D721Med (cell line): ENCODE measurements at regions not wholly inside any gene's neighbourhood (a gene's known extent, or its start where the extent isn't known, plus 50 kb on each side); places are given as distances from the start of the nearest gene placed in this dataset.

Experiments used
- DNase-seq: peaks from one replicate; pipeline ENCODE4 v3.0.0; 2011; ENCODE audit warnings: low spot score; ENCODE audit not compliant: insufficient read length
- FAIRE-seq: peaks from 2 replicates; lab custom pipeline; 2011; peaks lifted over from hg19 to GRCh38; lab: Jason Lieb, UNC
- TF ChIP-seq, protein P1 (sequence below): IDR thresholded peaks from 2 replicates; pipeline ENCODE4 v1.5.1; 2012; ENCODE audit warnings: mild to moderate bottlenecking, control low read depth; ENCODE audit not compliant: insufficient read depth; ENCODE audit errors: missing control alignments

- no peak for FAIRE-seq
- TF ChIP-seq, protein P1, sequence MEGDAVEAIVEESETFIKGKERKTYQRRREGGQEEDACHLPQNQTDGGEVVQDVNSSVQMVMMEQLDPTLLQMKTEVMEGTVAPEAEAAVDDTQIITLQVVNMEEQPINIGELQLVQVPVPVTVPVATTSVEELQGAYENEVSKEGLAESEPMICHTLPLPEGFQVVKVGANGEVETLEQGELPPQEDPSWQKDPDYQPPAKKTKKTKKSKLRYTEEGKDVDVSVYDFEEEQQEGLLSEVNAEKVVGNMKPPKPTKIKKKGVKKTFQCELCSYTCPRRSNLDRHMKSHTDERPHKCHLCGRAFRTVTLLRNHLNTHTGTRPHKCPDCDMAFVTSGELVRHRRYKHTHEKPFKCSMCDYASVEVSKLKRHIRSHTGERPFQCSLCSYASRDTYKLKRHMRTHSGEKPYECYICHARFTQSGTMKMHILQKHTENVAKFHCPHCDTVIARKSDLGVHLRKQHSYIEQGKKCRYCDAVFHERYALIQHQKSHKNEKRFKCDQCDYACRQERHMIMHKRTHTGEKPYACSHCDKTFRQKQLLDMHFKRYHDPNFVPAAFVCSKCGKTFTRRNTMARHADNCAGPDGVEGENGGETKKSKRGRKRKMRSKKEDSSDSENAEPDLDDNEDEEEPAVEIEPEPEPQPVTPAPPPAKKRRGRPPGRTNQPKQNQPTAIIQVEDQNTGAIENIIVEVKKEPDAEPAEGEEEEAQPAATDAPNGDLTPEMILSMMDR: no peak
- DNase-seq: no peak
These were observed 240.3 kb upstream of the TRPC7 start for GRCh38 chr5:136605638-136606037.

GRCh38 chr5:136600306-136600705, 235.0 kb upstream of the TRPC7 start:
- DNase-seq (no peak), FAIRE-seq (no peak)

GRCh38 chr5:136598802-136599404, 233.6 kb upstream of the TRPC7 start:
- DNase-seq (no peak), FAIRE-seq (no peak)
- TF ChIP-seq, protein P1: no peak

More at GRCh38 chr5:136600306-136600705, 235.0 kb upstream of the TRPC7 start:
- TF ChIP-seq, protein P1: no peak

DNA sequence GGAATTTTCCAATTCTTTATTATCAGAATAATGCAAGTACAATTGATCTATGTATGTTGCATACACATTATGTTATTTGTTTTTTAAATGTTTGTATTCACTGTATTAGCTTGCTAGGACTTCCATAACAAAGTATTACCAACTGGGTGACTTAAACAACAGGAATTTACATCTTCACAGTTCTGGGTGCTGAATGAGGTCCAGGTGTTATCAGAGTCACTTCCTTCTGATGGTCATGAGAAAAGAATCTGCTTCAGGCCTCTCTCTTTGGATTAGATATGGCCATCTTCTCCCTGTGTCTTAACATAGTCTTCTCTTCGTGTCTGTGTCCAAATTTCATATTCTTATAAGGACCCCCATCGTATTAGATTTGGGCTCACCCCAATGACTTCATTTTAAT, 229.1 kb upstream of the TRPC7 start:
- FAIRE-seq (no peak), DNase-seq (no peak)
- TF ChIP-seq, protein P1: no peak

DNA sequence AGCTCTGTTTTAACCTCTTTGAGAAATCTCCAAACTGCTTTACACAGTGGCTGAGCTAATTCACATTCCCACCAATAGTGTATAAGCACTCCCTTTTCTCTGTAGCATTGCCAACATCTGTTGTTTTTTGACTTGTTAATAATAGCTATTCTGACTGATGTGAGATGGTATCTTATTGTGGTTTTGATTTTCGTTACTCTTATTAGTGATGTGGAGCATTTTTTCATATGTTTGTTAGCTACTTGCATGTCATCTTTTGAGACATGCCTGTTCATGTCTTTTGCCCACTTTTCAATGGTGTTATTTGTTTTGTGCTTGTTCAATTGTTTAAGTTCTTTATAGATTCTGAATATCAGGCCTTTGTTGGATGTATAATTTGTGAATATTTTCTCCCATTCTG, 225.2 kb upstream of the TRPC7 start:
- TF ChIP-seq, protein P1: no peak
- FAIRE-seq: no peak
- no peak for DNase-seq

DNA sequence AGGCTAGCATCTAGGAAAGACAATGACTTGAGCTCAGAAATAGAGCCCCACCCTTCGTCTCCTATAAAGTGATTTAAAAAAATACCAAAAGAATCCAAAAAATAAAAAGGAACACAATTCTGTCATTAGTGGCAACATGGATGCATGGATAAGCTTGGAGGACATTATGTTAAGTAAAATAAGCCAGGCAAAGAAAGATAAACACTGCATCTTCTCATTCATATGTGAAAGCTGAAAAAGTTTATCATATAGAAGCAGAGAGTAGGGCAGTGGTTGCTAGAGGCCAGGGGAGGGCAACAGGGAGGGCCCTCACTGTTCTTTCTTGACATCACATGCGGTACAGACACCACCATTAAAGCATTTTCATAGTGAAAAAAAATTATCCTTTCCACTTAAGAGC, 220.9 kb upstream of the TRPC7 start:
- no peak for DNase-seq
- no peak for FAIRE-seq
- TF ChIP-seq, protein P1: no peak

DNA sequence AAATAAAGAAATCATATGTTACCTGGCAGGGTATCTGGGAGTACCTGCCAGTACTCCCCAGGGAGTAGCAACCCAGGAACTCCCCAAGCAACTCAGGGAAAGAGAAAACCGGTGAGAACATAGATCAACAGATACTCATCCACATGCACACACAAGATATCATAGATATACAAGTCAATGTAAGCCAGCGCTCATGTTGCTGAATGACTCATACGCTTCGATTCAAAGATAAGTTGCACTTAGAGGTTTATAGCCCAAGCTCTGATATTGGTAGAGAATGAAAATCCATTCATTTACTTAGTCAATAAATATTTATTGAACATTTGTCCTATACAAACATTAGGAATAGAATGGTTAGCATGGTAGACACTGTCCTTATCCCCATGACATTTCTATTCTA, 219.1 kb upstream of the TRPC7 start:
- TF ChIP-seq, protein P1: no peak
- DNase-seq (no peak), FAIRE-seq (no peak)
